Duodenal mucosa (tissue), 2 donors: ENCODE measurements at regions not wholly inside any gene's neighbourhood (a gene's known extent, or its start where the extent isn't known, plus 50 kb on each side); places are given as distances from the start of the nearest gene placed in this dataset.

Source experiments
- H3K27ac ChIP-seq: one replicate; pipeline ENCODE4 v1.7.0; 2013; ENCODE audit warnings: low read depth, low read length
- H3K27me3 ChIP-seq, 2 donors: one replicate each; pipeline ENCODE4 v1.7.0; 2013; ENCODE audit warnings: low read length in 2 of 2, control low read depth in 1 of 2; ENCODE audit not compliant: insufficient read depth in 2 of 2, control insufficient read depth in 1 of 2
- H3K36me3 ChIP-seq, 2 donors: one replicate each; pipeline ENCODE4 v1.7.0; 2013; ENCODE audit warnings: low read length in 2 of 2, control low read depth in 1 of 2; ENCODE audit not compliant: insufficient read depth in 2 of 2, control insufficient read depth in 1 of 2
- H3K4me1 ChIP-seq, 2 donors: one replicate each; pipeline ENCODE4 v1.7.0; 2013; ENCODE audit warnings: low read length in 2 of 2, control low read depth in 1 of 2; ENCODE audit not compliant: insufficient read depth in 2 of 2, control insufficient read depth in 1 of 2
- H3K4me3 ChIP-seq, 2 donors: one replicate each; pipeline ENCODE4 v1.7.0; 2013; ENCODE audit warnings: low read length in 2 of 2, low read depth in 1 of 2
- H3K9ac ChIP-seq, 2 donors: one replicate each; pipeline ENCODE4 v1.7.0; 2013; ENCODE audit warnings: low read length in 2 of 2, low read depth in 1 of 2
- H3K9me3 ChIP-seq, 2 donors: one replicate each; pipeline ENCODE4 v1.7.0; 2013; ENCODE audit warnings: low read length in 2 of 2, control low read depth in 1 of 2; ENCODE audit not compliant: control insufficient read depth in 1 of 2

DNA sequence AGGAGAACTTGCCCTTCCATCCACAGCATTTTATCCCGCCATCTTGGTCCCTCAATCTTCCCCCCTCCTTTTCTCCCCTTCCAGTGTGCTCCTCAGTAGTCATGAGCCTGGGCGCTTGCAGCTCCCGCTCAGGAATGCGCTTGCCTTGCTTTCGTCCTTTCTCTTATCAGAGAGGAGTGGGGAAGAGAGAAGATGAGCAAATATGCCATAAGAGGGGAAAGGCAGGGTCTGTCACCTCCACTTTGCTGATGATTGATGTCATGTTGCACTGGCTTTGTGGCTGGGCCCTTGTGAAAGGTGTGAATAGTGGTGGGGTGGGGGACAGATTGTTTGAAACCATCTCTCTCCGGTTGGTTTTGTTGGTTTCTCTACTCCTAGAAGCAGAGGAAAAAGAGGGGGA is 569.3 kb downstream of the TNS1 start:
- Histone ChIP-seq H3K4me3 (no peak overlapping the region), H3K36me3 (no peaks in the 10 kb centered on the region), H3K27ac (no peak overlapping the region), H3K9ac (no peak overlapping the region), H3K9me3 (no peaks in the 10 kb centered on the region), H3K4me1 (peaks cover 21 to 23% of the 10 kb centered on the region in 2 donors), H3K27me3 (no peaks in the 10 kb centered on the region)

- Histone ChIP-seq H3K27ac (no peak overlapping the region), H3K4me1 (peaks cover 17 to 20% of the 10 kb centered on the region in 2 donors), H3K9ac (no peak overlapping the region), H3K36me3 (no peaks in the 10 kb centered on the region), H3K4me3 (no peak overlapping the region), H3K27me3 (no peaks in the 10 kb centered on the region), H3K9me3 (no peaks in the 10 kb centered on the region)
Measured at GRCh38 chr2:217431577-217432269, 571.1 kb downstream of the TNS1 start.

GRCh38 chr2:217430916-217431576 is 571.2 kb upstream of the TNP1 start:
- H3K27ac ChIP-seq: no peak overlapping the region
- no peaks in the 10 kb centered on the region for H3K27me3 ChIP-seq
- H3K36me3 ChIP-seq: no peaks in the 10 kb centered on the region
- H3K9me3 ChIP-seq: no peaks in the 10 kb centered on the region
- no peak overlapping the region for H3K4me3 ChIP-seq
- H3K4me1 ChIP-seq: peaks cover 10 to 13% of the 10 kb centered on the region in 2 donors
- H3K9ac ChIP-seq: no peak overlapping the region

GRCh38 chr2:217429981-217430500 is 570.2 kb upstream of the TNP1 start:
- no peak overlapping the region for H3K9ac ChIP-seq
- no peak overlapping the region for H3K4me3 ChIP-seq
- no peaks in the 10 kb centered on the region for H3K27me3 ChIP-seq
- no peaks in the 10 kb centered on the region for H3K36me3 ChIP-seq
- no peak overlapping the region for H3K27ac ChIP-seq
- peaks cover 6 to 11% of the 10 kb centered on the region in 2 donors for H3K4me1 ChIP-seq
- H3K9me3 ChIP-seq: no peaks in the 10 kb centered on the region

- H3K9me3 ChIP-seq: no peaks in the 10 kb centered on the region
- no peak overlapping the region for H3K9ac ChIP-seq
- H3K4me3 ChIP-seq: no peak overlapping the region
- no peak overlapping the region for H3K27ac ChIP-seq
- H3K36me3 ChIP-seq: no peaks in the 10 kb centered on the region
- no peaks in the 10 kb centered on the region for H3K4me1 ChIP-seq
- H3K27me3 ChIP-seq: no peaks in the 10 kb centered on the region
Measured at GRCh38 chr2:217421834-217422233, 562.0 kb upstream of the TNP1 start.

DNA sequence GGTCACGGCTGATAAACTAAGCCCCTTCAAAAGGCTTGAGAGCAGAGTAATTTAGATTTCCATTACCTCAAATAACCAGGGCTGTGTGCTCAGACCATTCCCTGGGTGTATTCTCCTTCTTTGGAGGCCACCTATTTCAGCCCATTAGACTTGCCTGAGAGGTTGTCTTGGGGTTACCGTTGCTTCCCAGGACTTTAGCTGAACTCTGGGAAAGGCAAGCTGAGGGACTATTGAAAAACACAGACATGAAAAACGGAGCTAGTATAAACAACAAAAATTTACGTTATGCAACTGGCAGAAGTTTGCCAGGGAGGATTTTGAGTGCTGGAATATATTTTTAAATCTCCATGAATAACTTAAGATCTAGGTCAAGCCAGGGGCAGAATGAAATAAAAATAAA is 561.0 kb upstream of the TNP1 start:
- H3K9ac ChIP-seq: no peak overlapping the region
- no peak overlapping the region for H3K27ac ChIP-seq
- H3K4me1 ChIP-seq: no peaks in the 10 kb centered on the region
- H3K36me3 ChIP-seq: no peaks in the 10 kb centered on the region
- no peak overlapping the region for H3K4me3 ChIP-seq
- no peaks in the 10 kb centered on the region for H3K27me3 ChIP-seq
- H3K9me3 ChIP-seq: no peaks in the 10 kb centered on the region

DNA sequence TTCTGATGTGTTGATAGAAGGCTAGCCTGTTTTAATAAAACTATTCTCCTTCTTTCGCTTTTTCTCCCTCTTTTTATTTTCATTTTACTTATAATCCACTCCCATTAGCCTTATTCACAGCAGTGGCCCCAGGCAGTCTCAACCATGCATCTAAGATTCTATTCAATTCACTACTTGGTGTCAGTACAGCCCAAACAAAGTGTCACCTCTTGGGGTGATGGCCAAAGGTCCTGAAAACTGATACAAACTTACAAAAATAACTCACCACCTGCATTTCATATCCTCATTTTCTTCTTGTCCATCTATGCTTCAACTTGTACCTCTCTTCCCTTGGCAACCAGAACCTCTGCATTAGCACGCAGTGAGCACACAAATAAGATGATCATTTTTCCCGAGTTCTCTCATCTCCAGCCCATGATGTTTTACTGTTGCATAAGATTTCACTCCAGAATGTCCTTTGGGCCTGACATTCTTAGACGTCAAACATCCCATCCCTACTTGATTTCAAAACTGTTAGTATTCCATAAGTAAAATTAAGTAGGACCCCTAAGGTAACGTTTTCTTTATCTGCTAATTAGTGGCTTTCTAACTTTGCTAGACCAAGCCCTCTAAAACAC is 559.3 kb upstream of the TNP1 start:
- Histone ChIP-seq H3K27ac (no peak overlapping the region), H3K9ac (no peak overlapping the region), H3K36me3 (no peaks in the 10 kb centered on the region), H3K4me3 (no peak overlapping the region), H3K9me3 (no peaks in the 10 kb centered on the region), H3K27me3 (no peaks in the 10 kb centered on the region), H3K4me1 (no peaks in the 10 kb centered on the region)

- no peaks in the 10 kb centered on the region for H3K27me3 ChIP-seq
- no peaks in the 10 kb centered on the region for H3K4me1 ChIP-seq
- H3K9ac ChIP-seq: no peak overlapping the region
- no peaks in the 10 kb centered on the region for H3K36me3 ChIP-seq
- no peak overlapping the region for H3K4me3 ChIP-seq
- H3K9me3 ChIP-seq: no peaks in the 10 kb centered on the region
- no peak overlapping the region for H3K27ac ChIP-seq
Measured at GRCh38 chr2:217418544-217418943, 558.7 kb upstream of the TNP1 start.

- Histone ChIP-seq H3K4me1 (no peaks in the 10 kb centered on the region), H3K27ac (no peak overlapping the region), H3K9ac (no peak overlapping the region)
Measured at GRCh38 chr2:217418090-217418489, 558.2 kb upstream of the TNP1 start.

GRCh38 chr2:217417536-217417935 is 557.7 kb upstream of the TNP1 start:
- Histone ChIP-seq H3K4me1 (no peaks in the 10 kb centered on the region), H3K27ac (no peak overlapping the region), H3K9me3 (no peaks in the 10 kb centered on the region), H3K4me3 (no peak overlapping the region), H3K36me3 (no peaks in the 10 kb centered on the region), H3K27me3 (no peaks in the 10 kb centered on the region), H3K9ac (no peak overlapping the region)

More at GRCh38 chr2:217418090-217418489, 558.2 kb upstream of the TNP1 start:
- no peaks in the 10 kb centered on the region for H3K36me3 ChIP-seq
- no peaks in the 10 kb centered on the region for H3K9me3 ChIP-seq
- H3K4me3 ChIP-seq: no peak overlapping the region
- no peaks in the 10 kb centered on the region for H3K27me3 ChIP-seq
